HG03342 (cell line): ENCODE measurements at regions not wholly inside any gene's neighbourhood (a gene's known extent, or its start where the extent isn't known, plus 50 kb on each side); places are given as distances from the start of the nearest gene placed in this dataset.
"Not testable (repeated sequence)": the region's sequence is repeated elsewhere in the genome, so short reads cannot be mapped to it uniquely, and the experiment has no call there.

Experiments
- ATAC-seq: cut with Tn5 transposase; IDR thresholded peaks from one replicate; pipeline ENCODE4 v1.9.1; 2021; ENCODE audit warnings: mild to moderate bottlenecking, moderate library complexity; ENCODE audit not compliant: unreplicated experiment

- no peak for ATAC-seq
Observed at GRCh38 chr6:122859676-122860075, 70.6 kb downstream of the SMPDL3A start.

- no peak for ATAC-seq
Observed at GRCh38 chr6:122861594-122861993, 72.5 kb downstream of the SMPDL3A start.

- no peak for ATAC-seq
Observed at GRCh38 chr6:122868137-122868536, 79.1 kb downstream of the SMPDL3A start.

- peak; percentile 80 for ATAC-seq
Observed at GRCh38 chr6:122869437-122870024, 80.5 kb downstream of the SMPDL3A start.

GRCh38 chr6:122871079-122871478 is 82.0 kb downstream of the SMPDL3A start:
- ATAC-seq, result no peak

GRCh38 chr6:122872311-122872710 is 83.3 kb downstream of the SMPDL3A start:
- ATAC-seq, result no peak

GRCh38 chr6:122877302-122877701 is 88.2 kb downstream of the SMPDL3A start:
- ATAC-seq, result no peak

- ATAC-seq, result no peak
Observed at GRCh38 chr6:122878796-122879195, 89.7 kb downstream of the SMPDL3A start.

GRCh38 chr6:122886481-122886880 is 97.4 kb downstream of the SMPDL3A start:
- ATAC-seq, result no peak

GRCh38 chr6:122887941-122888340 is 98.9 kb downstream of the SMPDL3A start:
- ATAC-seq, result no peak

GRCh38 chr6:122888680-122889079 is 99.6 kb downstream of the SMPDL3A start:
- ATAC-seq, result not testable (repeated sequence)

- ATAC-seq, result no peak
Observed at GRCh38 chr6:122890250-122890649, 101.2 kb downstream of the SMPDL3A start.

GRCh38 chr6:122894791-122895190 is 101.2 kb upstream of the CLVS2 start:
- ATAC-seq, result no peak

GRCh38 chr6:122902326-122902725 is 93.7 kb upstream of the CLVS2 start:
- ATAC-seq, result no peak

GRCh38 chr6:122903266-122903915 is 92.6 kb upstream of the CLVS2 start:
- ATAC-seq, result no peak

- ATAC-seq, result no peak
Observed at GRCh38 chr6:122904166-122904565, 91.9 kb upstream of the CLVS2 start.

GRCh38 chr6:122913558-122913957 is 82.5 kb upstream of the CLVS2 start:
- no peak for ATAC-seq

GRCh38 chr6:122918714-122919113 is 77.3 kb upstream of the CLVS2 start:
- ATAC-seq, result no peak

GRCh38 chr6:122930252-122931180 is 65.5 kb upstream of the CLVS2 start:
- peak; percentile 80 for ATAC-seq

GRCh38 chr6:122931916-122932315 is 64.1 kb upstream of the CLVS2 start:
- ATAC-seq, result no peak

GRCh38 chr6:122944936-122945335 is 51.1 kb upstream of the CLVS2 start:
- ATAC-seq, result not testable (repeated sequence)
